ENCODE measurements at regions not wholly inside any gene's neighbourhood (a gene's known extent, or its start where the extent isn't known, plus 50 kb on each side); places are given as distances from the start of the nearest gene placed in this dataset.

GRCh38 chr3:178397836-178398235 lies 138.4 kb upstream of the KCNMB2 start:
- TF ChIP-seq POLR2A (IDR thresholded peaks at IDR 0.05; ENCODE audit: low read depth, low read length) (no peak), POLR2AphosphoS5 (IDR thresholded peaks at IDR 0.05; ENCODE audit: low read depth, low read length) (no peak), PAX5 (IDR thresholded peaks at IDR 0.05; ENCODE audit: insufficient read depth, low read length, severe bottlenecking) (no peak), SPI1 (IDR thresholded peaks at IDR 0.05; ENCODE audit: low read depth, low read length) (no peak)

Data from GM12891 (cell line).